ENCODE measurements at regions not wholly inside any gene's neighbourhood (a gene's known extent, or its start where the extent isn't known, plus 50 kb on each side); places are given as distances from the start of the nearest gene placed in this dataset.

- TF ChIP-seq, protein P1, sequence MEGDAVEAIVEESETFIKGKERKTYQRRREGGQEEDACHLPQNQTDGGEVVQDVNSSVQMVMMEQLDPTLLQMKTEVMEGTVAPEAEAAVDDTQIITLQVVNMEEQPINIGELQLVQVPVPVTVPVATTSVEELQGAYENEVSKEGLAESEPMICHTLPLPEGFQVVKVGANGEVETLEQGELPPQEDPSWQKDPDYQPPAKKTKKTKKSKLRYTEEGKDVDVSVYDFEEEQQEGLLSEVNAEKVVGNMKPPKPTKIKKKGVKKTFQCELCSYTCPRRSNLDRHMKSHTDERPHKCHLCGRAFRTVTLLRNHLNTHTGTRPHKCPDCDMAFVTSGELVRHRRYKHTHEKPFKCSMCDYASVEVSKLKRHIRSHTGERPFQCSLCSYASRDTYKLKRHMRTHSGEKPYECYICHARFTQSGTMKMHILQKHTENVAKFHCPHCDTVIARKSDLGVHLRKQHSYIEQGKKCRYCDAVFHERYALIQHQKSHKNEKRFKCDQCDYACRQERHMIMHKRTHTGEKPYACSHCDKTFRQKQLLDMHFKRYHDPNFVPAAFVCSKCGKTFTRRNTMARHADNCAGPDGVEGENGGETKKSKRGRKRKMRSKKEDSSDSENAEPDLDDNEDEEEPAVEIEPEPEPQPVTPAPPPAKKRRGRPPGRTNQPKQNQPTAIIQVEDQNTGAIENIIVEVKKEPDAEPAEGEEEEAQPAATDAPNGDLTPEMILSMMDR (IDR thresholded peaks at IDR 0.05): no peak
- TF ChIP-seq POLR2A (IDR thresholded peaks at IDR 0.05) (no peak), POLR2AphosphoS5 (IDR thresholded peaks at IDR 0.05) (no peak), EP300 (IDR thresholded peaks at IDR 0.05) (no peak)
These were observed 64.1 kb upstream of the TMPRSS15 start for GRCh38 chr21:18467715-18468114.
